Glomerular endothelial cell (primary cell): ENCODE measurements at regions not wholly inside any gene's neighbourhood (a gene's known extent, or its start where the extent isn't known, plus 50 kb on each side); places are given as distances from the start of the nearest gene placed in this dataset.
"Not testable (repeated sequence)": the region's sequence is repeated elsewhere in the genome, so short reads cannot be mapped to it uniquely, and the experiment has no call there.

ENCODE experiments used
- DNase-seq: peaks from one replicate; pipeline ENCODE4 v3.0.0-alpha.2; 2011; ENCODE audit warnings: low read depth, low spot score; ENCODE audit errors: extremely low read depth

DNA sequence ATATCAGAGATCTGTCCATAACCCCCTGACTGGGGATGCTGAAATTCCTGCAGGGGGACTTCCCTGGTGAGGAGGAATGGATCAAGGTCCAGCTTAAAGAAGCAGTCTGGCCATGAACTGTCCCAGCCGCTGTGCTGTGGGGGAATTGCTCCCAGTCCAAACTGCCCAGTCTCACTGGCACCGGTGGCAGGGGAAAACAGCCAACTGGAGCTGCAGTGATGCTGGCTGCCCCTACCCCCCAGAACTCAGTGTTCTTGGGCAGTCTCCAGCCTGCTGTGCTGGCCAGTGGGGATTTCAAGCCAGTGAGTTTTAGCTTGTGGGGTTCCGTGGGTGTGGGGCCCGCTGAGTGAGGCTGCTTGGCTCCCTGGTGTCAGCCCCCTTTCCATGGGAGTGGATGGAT lies 306.5 kb upstream of the RPS23 start:
- no peak for DNase-seq

DNA sequence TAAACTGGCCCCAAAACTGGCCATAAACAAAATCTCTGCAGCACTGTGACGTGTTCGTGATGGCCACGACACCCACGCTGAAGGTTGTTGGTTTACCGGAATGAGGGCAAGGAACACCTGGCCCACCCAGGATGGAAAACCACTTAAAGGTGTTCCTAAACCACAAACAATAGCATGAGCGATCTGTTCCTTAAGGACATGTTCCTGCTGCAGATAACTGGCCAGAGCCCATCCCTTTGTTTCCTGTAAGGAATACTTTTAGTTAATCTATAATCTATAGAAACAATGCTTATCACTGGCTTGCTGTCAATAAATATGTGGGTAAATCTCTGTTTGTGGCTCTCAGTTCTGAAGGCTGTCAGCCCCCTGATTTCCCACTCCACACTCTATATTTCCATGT lies 305.2 kb upstream of the RPS23 start:
- DNase-seq = not testable (repeated sequence)

DNA sequence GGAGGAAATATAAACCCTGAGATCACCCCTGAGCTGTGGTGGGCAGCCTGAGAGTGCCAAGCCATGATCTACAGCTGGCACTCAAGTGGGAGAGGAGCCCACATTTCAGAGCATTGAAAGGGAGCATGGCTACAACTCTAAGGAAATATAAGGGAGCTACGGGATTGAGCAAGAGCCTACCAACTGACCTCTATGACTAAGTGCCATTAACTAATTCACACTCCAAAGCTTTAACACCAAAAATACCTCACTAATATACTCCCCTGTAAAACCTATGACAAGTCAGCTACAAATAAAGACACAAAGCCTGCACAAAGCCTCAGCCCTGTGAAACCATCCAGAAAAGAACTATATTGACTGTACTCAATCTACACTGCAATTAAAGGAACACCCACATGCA lies 286.8 kb upstream of the RPS23 start:
- DNase-seq = no peak

DNA sequence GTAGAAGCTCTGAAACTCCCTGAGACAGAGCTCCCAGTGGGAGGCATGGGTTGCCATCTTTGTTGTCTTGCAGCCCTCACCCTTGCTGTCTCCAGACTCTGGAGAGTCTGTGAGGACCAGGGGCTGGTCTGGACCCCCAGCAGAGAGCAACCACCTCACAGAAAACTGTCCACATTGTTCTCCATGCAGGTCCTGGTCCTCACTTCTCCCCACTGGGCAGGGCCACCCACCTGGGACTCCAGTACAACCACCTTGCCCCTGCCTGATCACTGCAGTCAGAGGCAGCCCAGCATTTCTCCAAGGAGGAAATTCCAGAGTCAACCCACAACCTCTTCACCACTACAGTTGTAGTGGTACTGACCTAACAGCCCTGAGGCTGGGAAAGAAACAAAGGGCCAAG lies 285.6 kb upstream of the RPS23 start:
- no peak for DNase-seq

DNA sequence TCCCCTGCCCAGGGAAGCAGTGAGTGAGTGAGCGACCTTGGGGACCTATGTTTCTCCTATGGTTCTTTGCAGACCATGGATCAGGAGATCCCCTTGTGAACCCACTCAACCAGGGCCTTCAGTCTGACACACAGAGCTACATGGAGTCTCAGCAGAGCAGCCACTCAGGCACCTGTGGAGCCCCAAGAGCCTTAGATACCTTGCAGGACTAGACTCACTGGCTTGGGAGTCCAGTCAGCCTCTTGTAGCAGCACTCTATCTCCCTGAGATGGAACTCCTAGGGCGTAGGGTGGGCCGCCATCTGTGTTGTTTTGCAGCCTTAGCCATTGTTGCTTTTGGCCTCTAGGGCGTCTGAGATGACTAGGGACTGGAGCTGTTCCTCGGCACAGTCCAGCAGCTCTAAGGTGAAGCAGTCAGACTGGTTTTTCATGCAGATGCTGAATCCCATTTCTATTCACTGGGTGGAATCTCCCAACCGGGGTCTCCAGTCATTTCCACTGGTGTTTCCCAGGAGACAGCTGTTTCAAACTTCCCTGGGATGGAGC lies 284.6 kb upstream of the RPS23 start:
- DNase-seq = no peak

DNA sequence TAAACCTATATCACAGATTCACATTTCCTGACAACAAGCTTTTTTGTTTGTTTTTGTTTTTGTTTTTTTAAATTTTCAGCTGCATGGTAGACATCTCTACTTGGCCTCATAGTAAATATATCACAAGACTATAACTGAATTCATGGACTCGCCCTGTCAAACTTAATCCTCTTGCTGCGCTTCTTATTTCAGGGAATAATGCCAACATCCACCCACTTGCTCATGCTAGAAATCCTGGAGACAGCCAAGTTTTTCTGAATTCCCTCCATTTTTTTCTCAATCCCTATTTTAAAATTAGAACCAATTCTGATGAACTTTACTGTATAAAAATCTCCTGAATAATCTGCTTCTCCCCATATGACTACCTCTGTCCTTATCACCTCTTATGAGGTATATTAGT lies 283.6 kb upstream of the RPS23 start:
- no peak for DNase-seq

DNA sequence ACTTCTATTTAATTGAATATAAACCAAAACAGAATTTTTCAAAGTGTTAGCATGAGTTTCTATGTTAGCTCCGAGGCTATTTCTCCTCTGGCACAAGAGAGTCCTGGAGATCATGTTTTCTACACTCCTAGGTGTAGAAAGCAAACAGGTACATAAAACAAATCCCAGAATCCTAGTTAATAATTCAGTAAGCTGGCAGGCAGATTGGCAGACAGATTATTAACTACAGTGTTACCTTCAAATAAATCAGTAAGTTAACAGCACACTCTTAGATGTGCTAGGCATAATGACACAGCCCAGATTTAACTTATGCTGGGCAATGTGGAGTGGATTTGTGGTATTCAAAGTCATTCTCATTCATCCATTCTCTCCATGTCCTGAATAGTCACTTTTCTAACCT lies 282.8 kb upstream of the RPS23 start:
- DNase-seq = no peak

DNA sequence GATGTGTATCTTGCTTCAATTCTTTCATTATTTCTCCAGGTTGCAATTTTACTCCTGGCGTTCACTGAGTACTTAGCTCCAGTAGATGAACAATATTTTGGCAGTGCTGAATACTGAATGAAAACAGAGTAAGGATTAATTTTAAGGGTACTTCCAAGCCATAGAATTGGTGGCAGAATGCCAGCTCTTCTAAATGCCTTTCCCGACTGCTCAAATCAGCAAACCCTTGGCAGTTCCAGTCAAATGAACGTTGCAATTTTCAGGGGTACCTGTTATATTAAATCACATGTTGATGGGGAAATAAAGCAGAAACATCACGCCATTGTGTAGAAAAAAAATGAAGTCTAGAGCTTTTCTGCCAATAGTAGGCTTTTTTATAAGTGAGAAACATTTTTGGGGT lies 282.4 kb upstream of the RPS23 start:
- no peak for DNase-seq

DNA sequence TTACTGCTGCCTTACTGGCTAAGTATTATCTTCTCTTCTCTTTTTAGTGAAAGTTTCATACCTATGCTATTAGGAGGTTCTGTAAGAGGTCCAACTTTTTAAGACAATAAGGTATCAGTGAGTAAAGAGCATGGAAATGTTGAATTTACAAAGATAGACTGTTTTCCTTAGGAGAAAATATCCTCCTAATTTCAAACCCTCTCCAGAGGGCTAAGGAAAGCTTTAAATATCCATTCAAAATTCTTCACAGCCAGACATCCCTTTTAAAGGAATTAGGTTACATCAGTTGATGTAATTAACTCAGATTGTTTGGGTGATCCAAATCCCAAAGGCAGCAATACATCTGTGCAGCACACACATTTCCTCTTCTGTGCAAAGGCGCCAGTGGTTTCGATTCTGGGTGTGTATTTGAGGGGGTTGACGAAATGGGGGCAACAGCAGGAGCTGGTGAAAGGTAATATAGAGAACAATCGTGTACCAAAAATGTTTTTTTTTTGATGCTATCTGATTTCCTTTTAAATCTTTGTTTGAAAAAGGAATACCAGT lies 273.8 kb upstream of the RPS23 start:
- DNase-seq = no peak

DNA sequence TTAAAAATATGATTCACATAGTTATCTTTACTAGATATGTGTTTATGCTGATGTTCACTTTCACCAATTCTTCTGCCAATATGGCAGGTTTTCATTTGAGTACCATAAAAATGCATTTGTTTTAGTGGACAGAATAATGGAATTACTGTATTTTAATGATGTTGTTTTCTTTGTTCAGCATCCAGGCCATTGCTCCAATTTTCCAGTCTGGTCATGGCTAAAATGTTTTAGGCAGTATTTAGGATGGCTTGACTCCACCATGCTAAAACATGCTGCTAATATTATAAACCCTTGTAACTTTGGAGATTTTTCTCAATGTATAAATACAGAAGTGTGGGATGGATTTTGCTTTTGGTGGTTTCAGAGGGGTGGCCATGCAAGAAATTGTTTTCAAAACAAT lies 273.0 kb upstream of the RPS23 start:
- no peak for DNase-seq

DNA sequence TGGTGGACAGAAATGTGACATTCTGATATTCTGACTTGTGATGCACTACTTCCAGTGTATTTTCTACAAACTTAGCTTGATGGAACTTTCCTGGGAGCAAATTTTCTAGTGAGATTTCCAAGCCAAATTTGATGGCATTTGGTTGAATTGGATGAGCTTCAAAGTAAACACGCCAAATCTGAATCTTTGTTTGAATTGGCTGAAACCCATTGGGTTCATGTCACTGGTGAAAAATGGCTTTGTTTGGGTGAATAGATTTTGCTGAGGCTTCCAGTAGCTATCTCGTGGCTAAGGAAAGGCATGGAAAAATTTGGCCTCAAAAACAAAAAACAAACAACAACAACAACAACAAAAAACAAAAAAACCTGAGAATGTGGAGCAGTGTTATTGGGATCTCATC lies 271.1 kb upstream of the RPS23 start:
- no peak for DNase-seq

DNA sequence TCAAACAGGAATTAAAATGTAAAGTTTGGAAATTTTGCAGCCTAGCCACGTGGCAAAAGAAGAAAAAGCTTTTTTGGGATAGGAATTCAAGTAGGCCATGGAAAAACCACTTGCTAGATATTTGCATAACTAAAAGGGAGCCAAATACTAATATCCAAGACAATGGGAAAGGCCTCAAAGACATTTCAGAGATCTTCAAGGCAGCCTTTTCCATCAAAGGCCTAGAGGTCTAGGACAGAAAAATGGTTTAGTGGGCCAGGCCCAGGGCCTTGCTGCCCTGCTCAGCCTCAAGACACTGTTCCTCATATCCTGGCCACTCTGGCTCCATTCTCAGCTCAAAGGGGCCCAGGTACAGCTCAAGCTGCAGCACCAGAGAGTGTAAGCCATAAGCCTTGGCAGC lies 265.9 kb upstream of the RPS23 start:
- no peak for DNase-seq

DNA sequence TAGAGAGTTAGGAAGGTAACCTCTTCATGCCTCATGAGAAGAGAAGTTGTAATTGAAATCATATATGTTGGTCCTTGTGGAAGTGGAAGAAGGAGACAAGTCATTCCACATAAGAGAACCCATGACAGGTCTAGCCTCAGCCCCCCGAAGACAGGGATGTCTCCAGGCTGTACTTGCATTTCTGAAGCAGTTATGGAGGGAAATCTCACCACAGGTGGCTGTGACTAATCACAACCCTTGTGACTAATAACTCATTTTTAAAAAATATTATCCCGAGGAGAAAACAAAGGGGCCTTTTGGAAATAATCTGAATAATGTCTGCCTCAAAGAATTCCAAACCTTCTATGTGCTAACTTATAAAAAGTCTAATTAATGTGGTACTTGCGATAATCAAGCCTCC lies 262.1 kb upstream of the RPS23 start:
- no peak for DNase-seq

DNA sequence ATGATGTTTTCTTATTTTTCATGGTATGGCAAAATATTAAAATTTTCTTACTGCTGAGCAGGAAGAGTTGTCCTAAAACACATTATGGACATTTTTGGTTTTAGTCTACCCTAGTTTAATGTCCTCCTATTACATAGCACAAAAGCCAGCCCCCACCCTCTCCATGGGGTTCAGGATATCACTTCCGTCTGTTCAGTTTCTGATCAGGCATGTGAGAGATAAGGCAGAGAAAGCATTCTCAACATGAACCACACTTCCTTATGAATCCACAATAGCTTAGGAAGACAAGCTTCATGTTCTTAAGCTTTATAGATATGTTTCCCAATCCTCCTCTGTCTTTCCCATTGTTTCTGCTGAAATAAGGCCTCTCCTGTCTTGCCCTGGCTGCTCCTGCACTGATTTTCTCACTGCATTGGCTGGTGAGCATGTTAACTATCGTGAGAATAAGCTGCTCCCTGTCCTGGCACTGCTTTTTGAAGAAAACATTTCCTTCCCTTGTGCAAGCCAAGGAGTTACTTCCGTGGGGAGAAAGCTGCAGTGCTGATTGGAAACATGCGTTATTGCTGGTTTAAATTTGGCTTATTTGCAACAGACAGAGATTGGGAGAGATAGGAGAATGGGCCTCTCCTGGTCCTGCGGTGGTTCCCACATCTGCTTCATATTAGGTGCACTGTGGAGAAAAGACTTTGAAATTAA lies 260.3 kb upstream of the RPS23 start:
- DNase-seq = no peak

DNA sequence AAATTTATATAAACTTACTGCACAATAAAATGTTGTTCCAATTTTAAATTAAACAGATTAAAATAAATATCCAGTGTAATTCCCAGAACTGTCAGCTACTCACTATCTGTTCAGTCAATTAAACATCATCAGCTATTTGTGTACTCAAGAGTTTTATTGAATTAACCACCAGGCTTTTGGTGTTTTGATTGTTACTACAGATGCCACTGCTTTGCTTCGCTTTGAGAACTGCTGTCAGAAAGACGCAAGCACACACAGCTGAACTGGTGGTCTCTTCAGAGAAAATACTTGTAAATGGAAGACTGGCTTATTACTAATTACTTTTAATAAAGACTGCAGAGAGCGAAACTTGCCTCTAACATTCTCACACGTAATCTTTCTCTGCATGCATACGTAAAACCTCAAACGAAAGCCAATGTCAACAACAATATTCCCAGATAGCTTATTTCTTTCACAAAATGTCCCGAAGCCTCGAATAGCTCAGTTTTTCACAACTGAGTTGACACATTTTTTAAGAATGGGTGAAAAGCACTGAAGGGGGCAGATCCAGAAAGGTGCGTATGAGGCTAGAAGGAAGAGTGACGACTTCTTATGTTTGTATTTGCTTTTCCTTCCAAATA lies 259.6 kb upstream of the RPS23 start:
- DNase-seq = no peak

DNA sequence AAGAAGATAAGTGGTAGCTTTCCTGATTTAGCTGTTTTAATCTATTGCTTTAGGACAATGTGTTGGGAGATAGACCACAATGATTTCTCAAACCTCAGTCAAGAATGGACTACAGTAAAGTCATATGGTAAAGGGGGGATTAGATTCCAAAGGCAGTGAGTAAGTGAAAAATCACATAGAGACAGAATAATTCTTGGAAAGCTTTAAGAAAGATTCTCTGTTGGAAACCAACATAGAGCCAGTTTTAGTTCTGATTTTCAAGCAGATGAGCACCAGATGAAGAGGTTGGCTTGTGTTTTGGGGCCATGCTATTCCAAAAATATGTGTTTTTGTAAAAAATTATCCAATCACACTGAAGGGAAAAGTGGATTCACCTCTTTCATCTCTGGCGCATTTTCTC lies 256.8 kb upstream of the RPS23 start:
- no peak for DNase-seq

DNA sequence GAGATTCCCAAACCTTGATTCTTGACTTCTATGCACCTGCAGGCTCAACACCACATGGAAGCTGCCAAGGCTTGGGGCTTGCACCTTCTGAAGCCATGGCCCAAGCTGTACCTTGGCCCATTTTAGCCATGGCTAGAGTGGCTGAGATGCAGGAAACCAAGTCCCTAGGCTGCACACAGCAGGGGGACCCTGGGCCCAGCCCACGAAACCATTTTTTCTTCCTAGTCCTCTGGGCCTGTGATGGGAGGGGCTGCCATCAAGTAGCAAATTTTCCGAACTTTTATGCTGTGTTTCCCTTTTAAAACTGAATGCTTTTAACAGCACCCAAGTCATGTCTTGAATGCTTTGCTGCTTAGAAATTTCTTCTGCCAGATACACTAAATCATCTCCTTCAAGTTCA lies 253.9 kb upstream of the RPS23 start:
- not testable (repeated sequence) for DNase-seq

DNA sequence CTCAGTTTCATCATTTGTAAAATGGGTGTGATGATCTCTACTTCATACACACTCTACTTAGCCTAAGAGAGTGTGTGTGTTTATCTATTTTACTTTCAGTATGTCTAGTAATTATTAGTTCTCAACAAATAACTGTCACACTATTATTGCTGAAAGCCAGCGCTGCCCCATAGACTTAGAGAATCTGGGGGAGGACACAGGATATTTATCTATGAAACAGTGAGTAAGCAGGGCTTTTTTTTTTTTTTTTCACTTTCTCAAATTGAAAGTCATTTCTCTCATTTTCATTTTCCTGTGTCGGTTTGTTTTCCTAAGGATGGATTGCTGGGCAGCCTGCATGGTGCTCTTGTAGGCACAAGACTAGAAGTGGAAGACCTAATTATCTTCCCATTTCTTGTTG lies 248.4 kb upstream of the RPS23 start:
- DNase-seq = no peak

DNA sequence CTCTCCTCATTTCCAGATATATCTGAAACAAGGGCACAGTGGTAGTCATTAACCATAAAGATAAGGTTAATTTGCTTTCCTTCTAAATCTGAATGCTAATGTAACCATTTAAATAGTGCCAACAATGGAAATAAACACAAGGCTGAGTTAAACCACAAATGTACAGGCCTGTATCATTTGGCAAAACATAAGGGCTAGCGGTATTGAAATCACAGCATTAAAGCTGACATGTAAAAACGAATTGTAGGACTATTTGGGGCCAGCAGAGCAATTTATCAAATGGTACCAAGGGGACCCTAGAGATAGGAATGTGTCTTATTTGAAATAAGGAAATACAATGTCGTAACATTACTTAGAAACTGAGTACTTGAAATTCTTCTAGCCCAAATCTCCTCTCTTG lies 247.5 kb upstream of the RPS23 start:
- DNase-seq = no peak

DNA sequence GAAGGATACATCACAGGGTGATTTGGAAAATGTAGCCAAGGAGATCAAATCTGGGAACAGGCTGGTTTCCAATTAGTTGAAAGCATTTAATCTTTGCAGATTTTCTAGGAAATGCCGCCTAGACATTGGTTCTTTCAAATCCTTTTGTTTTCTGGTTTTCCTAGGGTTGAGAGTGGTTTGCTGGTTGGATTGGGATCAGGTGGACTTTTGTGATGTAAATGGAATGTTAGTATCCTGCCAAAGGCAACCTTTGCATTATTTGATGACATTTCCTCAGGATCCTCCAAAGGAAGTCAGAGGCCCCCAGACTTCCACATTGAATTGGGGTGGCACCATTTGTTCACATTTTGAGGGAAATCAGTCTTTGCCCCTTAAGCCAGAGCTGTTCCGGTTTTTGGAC lies 245.5 kb upstream of the RPS23 start:
- no peak for DNase-seq

DNA sequence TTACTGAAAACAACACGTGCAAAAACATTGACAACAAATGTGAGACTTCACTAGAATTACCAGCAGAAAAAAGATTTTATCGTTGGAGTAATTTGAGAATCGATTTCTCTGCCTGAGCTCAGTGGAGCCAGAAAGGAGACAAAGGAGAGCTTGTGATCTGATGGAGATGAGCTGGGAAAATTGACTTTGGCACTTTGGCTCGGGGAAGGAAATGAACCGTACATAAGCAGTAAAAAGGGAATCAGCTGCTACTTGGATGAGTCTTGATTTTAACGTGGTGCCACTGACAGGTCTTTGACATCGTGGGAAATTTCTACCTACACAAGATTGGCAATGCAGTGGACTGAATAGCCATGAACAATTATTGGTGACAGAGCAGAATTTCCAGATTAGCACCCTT lies 244.7 kb upstream of the RPS23 start:
- DNase-seq = no peak

DNA sequence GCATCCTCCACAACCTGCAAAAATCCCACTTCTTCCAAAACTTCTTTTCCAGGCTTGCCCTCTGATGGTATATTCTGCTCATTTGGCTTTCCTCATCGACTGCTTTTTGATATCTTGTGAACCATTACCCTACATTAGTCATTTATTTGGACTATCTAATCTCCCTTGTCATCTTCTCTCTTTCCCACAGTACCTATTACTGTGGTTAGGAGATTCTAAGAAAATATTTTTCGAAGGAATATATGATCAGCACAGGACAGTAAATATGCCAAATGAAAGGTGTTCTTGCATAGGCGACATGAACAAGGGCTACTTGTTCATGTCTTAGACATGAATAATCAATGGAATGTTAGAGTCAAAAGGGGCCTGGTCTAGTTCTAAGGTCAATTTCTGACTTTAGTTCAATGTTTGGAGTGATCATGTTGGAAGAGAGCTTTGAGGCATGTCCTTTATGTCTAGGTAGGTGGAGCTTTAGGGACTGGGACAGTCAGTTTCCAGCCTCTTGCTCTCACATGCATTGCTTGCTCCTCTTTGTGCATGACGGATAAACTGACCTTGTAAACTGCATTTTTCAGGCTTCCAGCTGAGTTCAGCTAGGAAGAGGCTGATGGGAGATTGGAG lies 243.4 kb upstream of the RPS23 start:
- no peak for DNase-seq
